H1 (cell line): ENCODE measurements at regions not wholly inside any gene's neighbourhood (a gene's known extent, or its start where the extent isn't known, plus 50 kb on each side); places are given as distances from the start of the nearest gene placed in this dataset.

Source experiments
- CTCF ChIA-PET: fragments of 300-600 bp; sonication (Branson Sonifier 250); formaldehyde crosslinking; loops from one replicate; lab custom pipeline; 2021; ENCODE audit not compliant: partially characterized antibody; lab: Charles Lee
- POLR2A ChIA-PET: fragments of 300-600 bp; sonication (Branson Sonifier 250); formaldehyde crosslinking; loops from one replicate; lab custom pipeline; 2021; ENCODE audit warnings: inconsistent platforms; ENCODE audit not compliant: partially characterized antibody; lab: Charles Lee
- DNase-seq, 2 experiments: peaks; one replicate each; pipeline versions ENCODE4 v3.0.0 to v3.0.0-alpha.2; 2010 to 2022; ENCODE audit warnings: low spot score in 2 of 2, low read depth in 1 of 2, mixed read lengths in 1 of 2
- FAIRE-seq: peaks from 2 replicates; lab custom pipeline; 2011; peaks lifted over from hg19 to GRCh38; lab: Jason Lieb, UNC
- H2AFZ ChIP-seq: 2 replicates; pipeline ENCODE4 v1.8.1; 2012; ENCODE audit warnings: low read length, inconsistent platforms
- H2AK5ac ChIP-seq: 2 replicates; pipeline ENCODE4 v1.6.1; 2013; ENCODE audit warnings: low read depth, low read length
- H2BK120ac ChIP-seq: replicated peaks from 2 replicates; pipeline ENCODE3; 2013; ENCODE audit warnings: low read depth, low read length, inconsistent platforms
- H2BK12ac ChIP-seq: 2 replicates; pipeline ENCODE4 v1.6.1; 2013; ENCODE audit warnings: low read depth, low read length
- H2BK15ac ChIP-seq: 2 replicates; pipeline ENCODE4 v1.6.1; 2013; ENCODE audit warnings: low read length
- H2BK20ac ChIP-seq: 2 replicates; pipeline ENCODE4 v1.6.1; 2013; ENCODE audit warnings: low read length
- H2BK5ac ChIP-seq: 2 replicates; pipeline ENCODE4 v1.6.1; 2013; ENCODE audit warnings: low read depth, low read length
- H3K14ac ChIP-seq: 2 replicates; pipeline ENCODE4 v1.6.1; 2013; ENCODE audit warnings: inconsistent platforms; ENCODE audit not compliant: insufficient read length
- H3K18ac ChIP-seq: 2 replicates; pipeline ENCODE4 v1.6.1; 2013; ENCODE audit warnings: low read length; ENCODE audit errors: extremely low read depth
- H3K23ac ChIP-seq: 2 replicates; pipeline ENCODE4 v1.6.1; 2013; ENCODE audit warnings: inconsistent platforms; ENCODE audit not compliant: insufficient read length
- H3K23me2 ChIP-seq: 2 replicates; pipeline ENCODE4 v1.6.1; 2013; ENCODE audit warnings: low read depth, low read length
- H3K27ac ChIP-seq: 2 replicates; pipeline ENCODE4 v1.6.1; 2011; ENCODE audit warnings: low read depth, low read length, inconsistent platforms
- H3K27me3 ChIP-seq, 4 experiments: replicated peaks in 1 of 4; 1 replicate in 1 of 4; 2 replicates in 3 of 4; pipeline versions ENCODE4 v1.6.1 to v1.8.1; 2011 to 2013; ENCODE audit warnings: low read length in 3 of 4, mild to moderate bottlenecking in 3 of 4, inconsistent platforms in 2 of 4, mixed read lengths in 2 of 4, moderate library complexity in 1 of 4; ENCODE audit not compliant: control insufficient read depth in 3 of 4, insufficient read depth in 3 of 4; ENCODE audit errors: extremely low read depth in 1 of 4
- H3K36me3 ChIP-seq, 4 experiments: 2 replicates each; pipeline versions ENCODE4 v1.6.1 to v1.8.1; 2011 to 2013; ENCODE audit warnings: mild to moderate bottlenecking in 4 of 4, low read length in 3 of 4, moderate library complexity in 2 of 4, control low read depth in 1 of 4, inconsistent platforms in 1 of 4; ENCODE audit not compliant: insufficient read depth in 4 of 4, control insufficient read depth in 2 of 4
- H3K4ac ChIP-seq: replicated peaks from 2 replicates; pipeline ENCODE3; 2013; ENCODE audit warnings: low read length, low read depth, mixed read lengths, inconsistent platforms; ENCODE audit not compliant: insufficient read length
- H3K4me1 ChIP-seq, 4 experiments: replicated peaks in 1 of 4; 1 replicate in 1 of 4; 2 replicates in 3 of 4; pipeline versions ENCODE4 v1.6.1 to v1.8.1; 2011 to 2013; ENCODE audit warnings: low read length in 3 of 4, inconsistent platforms in 2 of 4, mixed read lengths in 1 of 4; ENCODE audit not compliant: insufficient read depth in 4 of 4, control insufficient read depth in 3 of 4
- H3K4me2 ChIP-seq, 2 experiments: 2 replicates each; pipeline versions ENCODE4 v1.6.1 to v1.8.1; 2011 to 2013; ENCODE audit warnings: low read depth in 2 of 2, low read length in 2 of 2, control low read depth in 1 of 2, inconsistent platforms in 1 of 2, mild to moderate bottlenecking in 1 of 2; ENCODE audit not compliant: insufficient read depth in 1 of 2
- H3K4me3 ChIP-seq, 4 experiments: fragments of 200-600, 300-600 bp in 1 of 4; sonication (generic), shearing (Covaris generic), sonication (Bioruptor Twin) in 1 of 4; 2 replicates each; pipeline versions ENCODE4 v1.5.1 to v1.8.1; 2011 to 2016; ENCODE audit warnings: low read length in 4 of 4, low read depth in 3 of 4, control low read depth in 2 of 4, inconsistent platforms in 2 of 4, mild to moderate bottlenecking in 2 of 4, mixed read lengths in 1 of 4, moderate library complexity in 1 of 4; ENCODE audit not compliant: insufficient read depth in 2 of 4; ENCODE audit errors: extremely low read depth in 1 of 4
- H3K56ac ChIP-seq: replicated peaks from 2 replicates; pipeline ENCODE3; 2013; ENCODE audit warnings: low read depth, mild to moderate bottlenecking, mixed read lengths, low read length, inconsistent platforms; ENCODE audit not compliant: insufficient read length
- H3K79me1 ChIP-seq: 2 replicates; pipeline ENCODE4 v1.6.1; 2013; ENCODE audit warnings: low read depth, low read length, control low read depth
- H3K79me2 ChIP-seq, 2 experiments: 2 replicates each; pipeline versions ENCODE4 v1.6.1 to v1.8.1; 2012 to 2013; ENCODE audit warnings: low read length in 2 of 2, mild to moderate bottlenecking in 2 of 2, inconsistent platforms in 1 of 2; ENCODE audit not compliant: insufficient read depth in 2 of 2, control insufficient read depth in 1 of 2
- H3K9ac ChIP-seq, 4 experiments: replicated peaks in 1 of 4; 1 replicate in 1 of 4; 2 replicates in 3 of 4; pipeline versions ENCODE4 v1.6.1 to v1.8.1; 2011 to 2013; ENCODE audit warnings: low read depth in 3 of 4, low read length in 3 of 4, control low read depth in 2 of 4, mild to moderate bottlenecking in 2 of 4, moderate library complexity in 2 of 4, inconsistent platforms in 1 of 4; ENCODE audit errors: extremely low read depth in 1 of 4
- H3K9me3 ChIP-seq, 2 experiments: 2 replicates each; pipeline versions ENCODE4 v1.6.1 to v1.8.1; 2012 to 2013; ENCODE audit warnings: mild to moderate bottlenecking in 2 of 2, moderate library complexity in 2 of 2, control low read depth in 1 of 2, inconsistent platforms in 1 of 2, low read depth in 1 of 2, low read length in 1 of 2, mixed read lengths in 1 of 2; ENCODE audit not compliant: insufficient read depth in 2 of 2
- H4K20me1 ChIP-seq, 2 experiments: replicated peaks in 1 of 2; 2 replicates each; pipeline versions ENCODE3 to v1.8.1; 2011 to 2013; ENCODE audit warnings: inconsistent platforms in 2 of 2, low read length in 2 of 2, mild to moderate bottlenecking in 1 of 2; ENCODE audit not compliant: insufficient read depth in 2 of 2, control insufficient read depth in 1 of 2
- H4K5ac ChIP-seq: 2 replicates; pipeline ENCODE4 v1.6.1; 2013; ENCODE audit warnings: low read length, low read depth, mixed read lengths, inconsistent platforms; ENCODE audit not compliant: insufficient read length
- H4K8ac ChIP-seq: 2 replicates; pipeline ENCODE4 v1.8.0; 2013; ENCODE audit warnings: mild to moderate bottlenecking, moderate library complexity, low read length, inconsistent platforms; ENCODE audit not compliant: insufficient read depth; ENCODE audit errors: extremely low read depth
- H4K91ac ChIP-seq: replicated peaks from 2 replicates; pipeline ENCODE3; 2013; ENCODE audit warnings: low read length, mixed read lengths, inconsistent platforms; ENCODE audit not compliant: insufficient read length
- ASH2L ChIP-seq: fragments of 200-600, 300-600 bp; sonication (generic); IDR thresholded peaks from one replicate; pipeline ENCODE4 v1.7.1; 2017; ENCODE audit warnings: low read length
- HDAC2 ChIP-seq, 2 experiments: fragments of 300-600 bp in 1 of 2; sonication (generic) in 1 of 2; IDR thresholded peaks; 2 replicates each; pipeline ENCODE4 v1.6.1; 2011 to 2012; ENCODE audit warnings: low read depth in 2 of 2, low read length in 2 of 2, mild to moderate bottlenecking in 2 of 2, moderate library complexity in 2 of 2, borderline replicate concordance in 1 of 2, inconsistent platforms in 1 of 2
- KDM4A ChIP-seq: IDR thresholded peaks from one replicate; pipeline ENCODE4 v1.7.1; 2012; ENCODE audit warnings: low read depth, mild to moderate bottlenecking, moderate library complexity, low read length, inconsistent platforms; ENCODE audit not compliant: severe bottlenecking
- TAF1 ChIP-seq: IDR thresholded peaks from 2 replicates; pipeline ENCODE4 v1.6.1; 2011; ENCODE audit warnings: mild to moderate bottlenecking, low read depth, low read length
- YY1 ChIP-seq: IDR thresholded peaks from 2 replicates; pipeline ENCODE4 v1.6.1; 2011; ENCODE audit warnings: low read depth, mild to moderate bottlenecking, low read length
- WGBS, 2 experiments: shearing (Covaris generic) in 1 of 2; methylation state at CpG; one replicate each; pipeline versions ENCODE4 v1.1.6 to v1.1.7; 2013 to 2015; ENCODE audit warnings: low lambda C conversion rate in 2 of 2, mixed read lengths in 2 of 2, inconsistent platforms in 1 of 2, low coverage in 1 of 2, missing lambda C conversion rate in 1 of 2; ENCODE audit not compliant: insufficient replicate concordance in 2 of 2, insufficient coverage in 1 of 2, insufficient read length in 1 of 2; ENCODE audit errors: extremely low coverage in 1 of 2, missing lambda C conversion rate in 1 of 2; 5-methylcytosine and 5-hydroxymethylcytosine counted together

DNA sequence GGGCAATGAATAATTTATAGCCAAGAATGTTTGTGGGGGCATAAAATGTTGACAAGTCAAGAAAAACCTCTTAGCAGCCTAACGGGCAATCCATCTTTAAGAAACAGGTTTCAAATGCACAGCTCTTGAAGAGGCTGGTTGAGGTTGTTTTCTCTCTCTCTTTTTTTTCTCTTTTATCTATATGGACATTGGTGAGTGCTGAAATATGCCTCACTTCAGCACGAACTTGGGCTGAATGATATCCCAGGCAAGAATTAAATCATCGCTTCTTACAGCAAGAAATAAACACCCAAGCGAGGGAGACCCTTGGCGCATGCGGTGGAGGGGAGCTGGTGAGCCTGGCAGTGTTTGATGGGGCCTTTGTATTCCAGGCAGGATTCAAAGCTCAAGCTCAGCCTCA is 160.9 kb downstream of the OAT start:
- no peak overlapping the region for H2BK5ac ChIP-seq
- no peak for DNase-seq
- H3K56ac ChIP-seq = no peak overlapping the region
- no peak overlapping the region; a peak in 1 of 7 replicates for H3K9ac ChIP-seq
- no peak overlapping the region for H4K91ac ChIP-seq
- H3K9me3 ChIP-seq = no peaks in the 10 kb centered on the region
- no peaks in the 10 kb centered on the region for H3K79me1 ChIP-seq
- no peak overlapping the region for H3K14ac ChIP-seq
- H2BK12ac ChIP-seq = no peak overlapping the region
- no peak overlapping the region for H2BK15ac ChIP-seq
- ChIA-PET POLR2A (no interaction called here), CTCF (interaction anchor here (1.1 to 7.3 kb wide), 11 partner anchors 7 to 262 kb away, joined by 3 to 29 read pairs (median 5); no protein-coding TSS in a partner anchor)
- 88% methylated on average over 6 of the region's 6 CpGs; no CpG with 5 or more reads in 1 of the 2 experiments for WGBS, 2 experiments
- 0 out of 7 replicates have a peak, but pooled peaks cover 0 to 2% (median 0%) of the 10 kb centered on the region in 4 experiments for H3K27me3 ChIP-seq
- no peak overlapping the region for H2BK120ac ChIP-seq
- H2AFZ ChIP-seq = no peak overlapping the region
- H3K18ac ChIP-seq = no peak overlapping the region
- H3K4me2 ChIP-seq = no peak overlapping the region
- no peak overlapping the region for H2AK5ac ChIP-seq
- no peak overlapping the region for H3K4me3 ChIP-seq
- FAIRE-seq = no peak
- no peaks in the 10 kb centered on the region for H4K20me1 ChIP-seq
- TF ChIP-seq YY1 = no peak
- no peak for TF ChIP-seq HDAC2 (IDR thresholded peaks at IDR 0.05; ENCODE audit: borderline replicate concordance in 1 of 2, low read depth in 2 of 2, low read length in 2 of 2)
- TF ChIP-seq ASH2L = no peak
- TF ChIP-seq KDM4A = no peak
- TF ChIP-seq TAF1 = no peak
- TF ChIP-seq, all 59 proteins: peak for 0
- Histone ChIP-seq H3K27ac (no peak overlapping the region), H3K4ac (no peak overlapping the region), H3K4me1 (no peaks in the 10 kb centered on the region), H4K8ac (no peak overlapping the region), H3K36me3 (no peaks in the 10 kb centered on the region), H3K23me2 (no peaks in the 10 kb centered on the region), H4K5ac (no peak overlapping the region), H3K79me2 (no peaks in the 10 kb centered on the region), H2BK20ac (no peak overlapping the region), H3K23ac (no peak overlapping the region)
